Activated CD4-positive, CD25-positive, alpha-beta regulatory T cell treated with anti-CD3 and anti-CD28 coated beads, Interleukin-2, amount 50 U/mL, for 72 hours (primary cell): ENCODE measurements at regions not wholly inside any gene's neighbourhood (a gene's known extent, or its start where the extent isn't known, plus 50 kb on each side); places are given as distances from the start of the nearest gene placed in this dataset.

ENCODE experiments used
- DNase-seq: peaks from one replicate; pipeline ENCODE4 v3.0.0; 2021

DNA sequence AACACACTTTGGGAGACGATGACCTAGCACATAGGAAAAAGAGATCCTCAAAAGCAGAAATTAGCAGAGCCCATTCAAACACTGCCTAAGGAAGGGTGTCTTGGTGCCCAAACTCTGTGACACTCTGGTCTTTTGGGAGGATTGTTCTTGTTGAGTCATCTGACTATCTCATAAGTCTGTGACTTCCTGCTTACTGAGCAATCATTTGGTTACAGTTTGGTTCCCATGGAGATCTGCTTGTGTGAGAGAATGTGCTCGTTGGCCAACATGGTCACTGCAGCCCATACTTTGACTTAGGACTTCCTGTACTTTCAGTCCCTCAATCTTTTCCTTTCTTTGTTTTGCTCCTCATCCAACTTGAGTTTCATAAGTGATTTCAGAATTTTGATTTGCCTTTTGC is 602.9 kb downstream of the NYAP2 start:
- DNase-seq: no peak

DNA sequence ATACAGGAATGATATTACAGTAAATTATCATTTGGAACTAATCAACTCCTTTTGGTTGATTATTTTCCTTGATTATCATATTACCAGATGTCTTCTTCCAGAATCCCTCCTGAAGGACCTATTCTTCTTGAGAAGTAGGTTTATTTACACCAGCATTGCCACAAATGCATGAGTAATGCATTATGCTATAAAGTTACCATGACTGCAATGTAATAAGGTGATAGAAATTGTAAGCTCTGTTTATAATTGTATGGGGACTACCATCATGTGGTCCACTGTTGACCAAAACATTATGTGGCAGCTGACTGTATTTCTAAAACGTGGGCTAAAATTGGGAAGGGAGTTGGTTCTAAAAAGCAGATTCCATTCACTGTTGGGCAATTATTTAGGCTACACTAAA is 602.2 kb downstream of the NYAP2 start:
- DNase-seq: no peak

DNA sequence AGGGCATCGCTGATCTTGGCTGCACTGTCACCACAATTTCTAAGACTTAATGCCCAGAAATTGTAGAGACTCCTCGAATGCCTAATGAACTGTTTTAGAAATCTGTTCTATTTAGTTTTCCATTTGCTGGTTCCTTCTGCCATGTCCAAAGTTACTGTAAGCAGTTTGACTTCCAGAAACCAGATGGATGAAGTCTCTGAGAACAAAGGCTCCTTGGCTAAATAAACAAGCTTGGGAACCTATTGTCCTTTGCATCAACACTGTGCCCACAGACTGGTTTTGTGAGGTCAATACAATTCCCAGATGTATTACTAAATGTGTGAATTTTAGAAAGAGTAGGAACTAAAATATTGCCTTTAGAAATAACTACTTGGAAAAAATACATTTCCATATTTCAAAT is 600.2 kb downstream of the NYAP2 start:
- no peak for DNase-seq

DNA sequence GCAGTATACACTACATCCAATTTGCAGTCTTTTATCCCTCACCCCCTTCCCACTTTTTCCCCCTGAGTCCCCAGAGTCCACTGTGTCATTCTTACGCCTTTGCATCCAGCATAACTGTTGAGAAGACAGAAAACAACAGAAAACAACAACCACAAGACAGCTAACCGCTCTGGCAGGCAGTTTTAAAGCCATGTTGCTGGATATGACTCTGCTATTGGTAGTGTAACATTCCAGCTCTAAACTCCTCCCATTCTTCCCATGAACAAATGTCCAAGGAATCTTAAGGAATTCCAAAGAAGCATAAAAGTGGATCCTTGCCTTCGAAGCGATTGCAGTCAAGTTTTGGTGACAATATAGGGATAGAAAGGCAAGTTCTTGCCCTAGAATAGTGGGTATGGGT is 599.1 kb downstream of the NYAP2 start:
- no peak for DNase-seq

DNA sequence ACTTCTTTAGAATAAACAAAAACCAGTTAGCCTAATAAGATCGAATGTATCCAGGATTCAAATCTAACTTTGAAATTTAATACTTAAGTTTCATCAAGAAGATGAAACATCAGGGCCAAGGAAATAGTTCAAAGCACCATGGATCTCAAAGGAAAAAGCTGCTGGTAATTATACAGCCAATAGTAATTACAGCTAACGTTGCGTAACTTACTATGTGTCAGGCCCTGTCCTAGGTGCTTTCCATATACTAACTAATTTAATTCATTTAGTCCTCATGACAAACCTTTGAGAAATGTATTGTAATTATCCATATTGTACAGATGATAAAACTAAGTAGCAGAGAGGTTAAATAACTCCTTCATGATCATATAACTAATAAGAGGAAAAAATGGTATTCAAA is 598.6 kb downstream of the NYAP2 start:
- DNase-seq: no peak

DNA sequence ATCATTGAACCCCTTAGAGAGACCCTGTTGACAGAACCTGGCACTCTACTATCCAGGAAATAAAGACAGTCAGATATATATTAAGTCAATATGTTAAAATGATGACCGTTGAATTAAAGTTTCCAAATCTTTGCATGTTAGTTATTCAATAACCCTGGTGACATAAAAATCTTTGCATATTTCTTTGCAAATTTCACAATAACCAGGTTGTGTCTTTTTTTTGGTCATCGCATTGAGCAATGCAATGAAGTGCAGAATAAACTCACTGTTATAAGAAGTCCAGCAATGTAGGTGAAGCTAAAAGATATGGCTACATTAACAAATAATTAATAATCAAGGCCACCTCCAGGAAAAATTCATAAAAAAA is 596.9 kb downstream of the NYAP2 start:
- no peak for DNase-seq

DNA sequence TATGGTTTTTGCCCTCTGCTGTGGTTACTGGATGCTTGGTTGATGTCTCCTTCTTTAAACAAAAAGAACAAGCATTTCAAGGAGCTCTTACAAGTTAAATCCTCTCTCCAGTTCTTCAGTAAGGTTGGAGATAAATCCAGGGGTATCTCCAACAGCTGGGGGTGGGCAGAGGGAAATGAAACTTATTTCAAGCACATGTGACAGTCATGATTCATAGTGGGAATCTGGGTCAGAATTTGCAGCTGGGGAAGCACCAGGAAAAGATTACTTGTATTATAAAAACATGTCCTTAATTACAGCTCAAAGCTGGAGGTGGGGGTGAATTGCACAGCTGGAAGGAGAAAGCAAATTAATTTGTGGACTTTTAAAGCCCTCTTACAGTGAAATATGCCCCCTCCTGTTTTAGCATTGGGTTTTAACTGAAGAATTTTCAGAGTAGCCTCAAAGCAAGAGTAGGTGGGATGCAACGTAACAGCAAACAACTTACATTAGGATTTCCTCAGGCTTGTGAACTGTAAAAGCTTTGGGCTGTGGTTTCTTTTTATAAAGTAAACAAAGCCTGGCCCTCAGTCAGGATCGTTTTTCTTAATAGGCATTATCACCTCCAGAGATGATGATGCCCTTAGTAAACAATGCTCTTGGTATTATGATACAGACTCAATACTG is 596.4 kb downstream of the NYAP2 start:
- DNase-seq: no peak

DNA sequence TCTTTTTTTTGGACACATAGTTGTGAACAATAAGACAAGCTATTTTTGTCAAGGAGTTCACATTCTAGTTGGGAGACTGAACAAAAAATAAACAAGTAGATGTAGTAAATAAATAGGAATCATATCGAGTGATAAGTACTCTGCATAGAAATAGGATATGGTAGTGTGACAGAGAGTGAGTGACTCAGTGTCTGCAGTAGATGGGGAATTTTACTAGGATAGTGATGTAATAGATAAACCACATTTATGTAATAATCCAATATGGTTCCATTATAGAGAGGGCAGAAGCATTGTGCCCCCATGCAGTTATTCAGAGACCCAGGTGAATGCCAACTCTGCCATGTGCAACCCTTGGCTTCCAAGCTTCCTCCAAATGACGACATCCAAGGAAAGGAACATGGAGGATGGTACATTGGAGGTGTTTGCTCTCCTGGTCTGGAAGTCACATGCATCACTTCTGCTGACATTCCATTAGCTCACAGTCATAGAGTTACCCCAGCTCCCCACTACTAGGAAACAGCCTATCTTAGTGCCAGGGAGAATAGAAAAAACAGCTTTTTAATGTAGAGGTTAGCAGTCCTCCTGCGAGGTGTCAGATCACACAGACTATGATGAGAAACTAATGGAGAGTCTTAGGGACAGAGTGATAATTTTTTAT is 595.4 kb downstream of the NYAP2 start:
- no peak for DNase-seq

DNA sequence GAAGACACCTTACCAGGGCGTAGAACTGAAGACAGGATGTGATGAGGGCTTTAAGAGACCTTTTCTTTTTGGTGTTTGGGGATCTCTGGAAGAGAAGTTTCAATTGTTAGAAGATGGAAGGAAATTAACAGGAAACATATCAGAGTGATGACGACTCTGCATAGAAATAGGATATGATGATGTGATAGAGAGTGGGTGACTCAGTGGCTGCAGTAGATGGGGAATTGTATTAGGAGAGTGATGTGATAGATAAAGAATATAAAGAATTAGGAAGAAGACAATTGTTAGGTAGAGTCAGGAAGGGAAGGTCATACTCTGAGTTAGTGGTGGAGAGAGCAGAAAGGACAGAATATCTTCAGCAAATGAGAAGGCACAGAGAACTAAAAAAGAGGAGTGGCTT is 593.9 kb downstream of the NYAP2 start:
- DNase-seq: no peak

DNA sequence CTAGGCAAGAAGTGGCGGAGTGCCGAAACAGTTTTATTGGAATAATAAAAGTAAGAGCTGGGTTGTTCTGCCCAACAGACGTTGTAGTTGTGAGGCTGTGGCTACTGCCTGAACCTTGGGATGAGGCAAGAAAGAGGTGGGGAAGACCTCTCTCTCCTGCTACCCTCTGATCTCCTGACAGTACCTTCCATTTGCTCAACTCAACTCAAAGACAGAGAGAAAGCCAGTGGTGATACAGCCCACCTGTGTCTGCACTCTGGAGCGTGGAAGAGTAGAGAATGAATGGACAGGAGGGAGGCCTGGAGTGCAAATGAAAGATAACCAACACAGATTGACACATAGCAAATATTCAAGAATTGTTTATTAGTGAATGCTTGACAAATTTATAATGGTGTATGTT is 590.3 kb downstream of the NYAP2 start:
- DNase-seq: no peak

DNA sequence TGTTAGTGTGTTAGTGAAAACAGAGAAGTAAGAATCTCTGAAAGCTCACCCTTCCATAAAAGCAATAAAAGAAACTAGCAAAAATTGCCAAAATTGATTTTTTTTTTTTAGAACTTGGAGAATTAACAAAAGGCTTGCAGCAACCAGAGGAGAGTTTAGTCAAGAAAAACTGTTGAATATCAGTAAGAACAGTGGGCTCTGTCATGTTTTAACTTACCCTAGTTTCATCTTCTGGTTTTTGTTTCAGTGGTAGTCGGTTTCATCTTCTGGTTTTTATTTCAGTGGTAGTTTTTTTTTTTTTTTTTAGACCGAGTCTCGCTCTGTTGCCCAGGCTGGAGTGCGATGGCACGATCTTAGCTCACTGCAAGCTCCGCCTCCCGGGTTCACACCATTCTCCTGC is 580.9 kb downstream of the NYAP2 start:
- no peak for DNase-seq

DNA sequence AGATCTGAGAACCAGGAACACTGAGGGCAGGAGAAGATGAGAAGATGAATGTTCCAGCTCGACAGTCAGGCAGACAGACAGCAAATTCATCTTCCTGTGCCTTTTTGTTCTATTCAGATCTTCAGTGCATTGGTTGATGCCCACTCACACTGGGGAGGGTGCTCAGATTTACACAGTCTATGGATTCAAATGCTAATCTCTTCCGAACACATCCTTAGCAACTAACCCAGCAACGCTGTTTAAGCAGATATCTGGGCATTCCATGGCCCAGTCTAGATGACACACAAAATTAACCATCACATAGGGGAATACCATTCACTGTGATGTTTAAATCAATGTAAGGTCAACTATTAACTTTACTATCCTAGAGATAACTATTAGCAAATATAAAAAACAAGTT is 571.9 kb downstream of the NYAP2 start:
- no peak for DNase-seq

DNA sequence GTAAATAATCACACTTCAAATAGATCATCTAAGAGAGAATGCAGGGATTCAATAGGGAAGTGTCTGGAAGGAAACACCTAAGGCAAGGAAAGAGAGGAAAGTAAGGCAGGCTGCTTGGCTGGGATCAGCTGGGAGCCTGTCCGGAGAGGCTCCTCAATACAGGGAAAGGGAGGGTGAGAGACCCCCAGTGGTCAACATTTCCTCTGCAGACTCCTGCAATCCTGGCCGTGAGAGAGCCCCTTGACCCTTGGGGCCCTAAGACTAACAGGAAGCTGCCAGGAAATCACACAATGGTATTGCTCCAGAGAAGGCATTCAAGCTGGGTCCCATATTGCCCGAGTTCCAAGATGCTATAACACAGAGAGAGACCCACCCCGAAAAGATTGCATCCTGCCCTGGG is 549.4 kb downstream of the NYAP2 start:
- DNase-seq: no peak

DNA sequence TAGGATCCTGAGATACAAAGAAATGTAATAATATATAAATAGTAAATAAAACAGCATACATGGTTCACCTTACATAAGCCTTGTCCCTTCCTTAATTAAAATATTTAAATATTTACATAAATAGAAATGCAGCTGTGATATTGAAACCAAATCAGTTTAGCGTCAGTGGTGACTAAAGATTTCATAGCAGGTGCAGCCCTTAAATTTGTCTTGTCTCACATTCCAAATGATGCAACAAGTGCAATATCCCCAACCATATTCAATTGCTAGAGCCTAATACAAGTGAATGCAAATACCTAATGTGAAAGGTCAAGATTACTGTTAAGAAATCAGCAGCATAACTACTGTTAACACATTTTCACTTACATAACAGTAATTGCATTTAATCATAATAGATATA is 539.5 kb downstream of the NYAP2 start:
- no peak for DNase-seq

DNA sequence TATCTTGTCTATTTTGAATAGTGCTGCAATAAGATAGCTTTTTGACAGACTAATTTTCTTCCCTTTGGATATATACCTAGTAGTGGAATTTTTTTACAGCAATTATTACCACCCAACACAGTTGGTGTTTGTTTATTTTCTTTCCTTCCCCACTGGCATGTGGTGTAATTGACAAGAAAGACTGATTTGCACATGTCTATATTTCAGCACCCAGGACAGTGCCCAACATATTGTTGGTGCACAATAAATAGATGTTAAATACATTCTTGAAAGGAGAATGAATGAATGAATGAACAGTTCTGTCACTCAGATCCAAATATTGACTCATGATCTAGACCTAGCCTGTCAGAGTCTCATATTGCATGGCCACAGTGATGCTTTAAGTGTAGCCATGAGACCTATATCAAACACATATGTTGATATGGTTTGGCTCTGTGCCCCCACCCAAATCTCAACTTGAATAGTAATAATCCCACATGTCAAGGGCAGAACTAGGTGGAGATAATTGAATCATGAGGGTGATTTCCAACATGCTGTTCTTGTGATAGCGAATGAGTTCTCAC is 538.2 kb downstream of the NYAP2 start:
- no peak for DNase-seq

DNA sequence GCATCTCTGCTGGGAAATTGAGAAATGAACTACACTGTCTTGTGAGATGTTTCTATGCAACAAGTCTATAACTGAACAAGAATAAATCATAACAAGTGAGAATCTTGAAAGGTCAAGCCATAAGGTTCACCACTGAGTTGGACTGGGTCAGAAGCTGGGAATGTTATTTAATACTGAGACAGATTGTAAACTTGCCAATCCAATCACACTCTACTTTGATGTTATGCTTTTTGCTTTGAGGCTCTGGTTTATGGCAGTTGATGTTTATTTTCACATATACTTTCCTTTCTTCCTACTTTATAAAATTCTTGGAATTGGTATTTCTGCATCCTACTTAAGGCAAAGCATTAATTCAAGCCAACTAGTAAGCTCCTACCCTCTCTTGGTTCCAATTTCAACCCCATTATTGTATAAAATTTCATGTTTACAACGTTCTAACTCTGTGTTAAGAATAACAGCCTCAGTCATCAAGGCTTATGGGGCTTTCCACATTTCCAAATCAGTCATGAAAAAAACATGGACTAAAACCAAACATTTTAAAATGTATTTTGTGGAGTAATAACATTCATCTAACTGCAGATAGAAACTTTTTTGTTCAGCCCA is 533.4 kb downstream of the NYAP2 start:
- no peak for DNase-seq

DNA sequence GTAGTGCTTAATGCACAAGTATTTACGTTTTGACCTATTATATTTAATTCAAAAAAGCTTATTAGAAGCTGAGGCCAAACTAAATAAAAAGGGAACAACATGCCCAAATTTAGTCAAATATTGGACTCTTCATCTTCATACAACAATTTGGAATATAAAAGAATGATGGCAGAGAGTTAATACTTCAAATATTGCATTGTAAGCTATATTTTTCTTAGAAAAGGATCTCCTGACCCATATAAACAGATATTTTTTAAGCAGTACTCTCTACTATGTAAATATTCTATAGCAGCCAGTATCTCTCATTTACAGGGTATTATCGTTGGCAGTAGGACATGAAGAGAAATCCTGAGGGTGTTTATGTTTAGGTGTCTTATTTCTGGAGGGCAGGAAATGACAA is 531.2 kb downstream of the NYAP2 start:
- no peak for DNase-seq

DNA sequence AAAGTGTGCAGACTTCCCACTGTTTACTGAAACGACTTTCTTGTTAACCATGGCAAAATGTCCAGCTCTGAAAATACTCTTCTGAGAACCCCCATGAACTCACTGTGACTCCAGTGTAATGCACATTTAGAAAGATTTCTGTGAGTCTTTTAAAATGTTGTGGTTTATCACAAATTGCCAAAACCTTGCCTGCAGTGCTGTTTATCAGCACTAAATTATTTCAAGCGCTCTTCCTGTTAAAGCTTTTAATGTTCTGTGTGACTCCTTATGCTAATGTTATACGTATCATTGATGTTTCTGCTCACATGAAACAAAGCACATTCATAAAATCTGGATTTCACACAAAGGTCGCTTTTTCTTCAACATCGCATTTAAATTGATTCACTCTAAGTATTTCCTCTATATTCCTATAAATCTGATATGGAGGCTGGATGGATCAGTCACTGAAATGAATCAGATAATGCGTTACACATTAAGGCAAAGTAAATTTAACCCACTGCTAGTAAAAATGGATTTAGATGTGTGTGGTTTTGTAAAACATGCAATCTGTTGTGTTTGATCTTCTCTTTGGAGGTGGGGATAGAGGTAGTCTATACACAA is 521.2 kb downstream of the NYAP2 start:
- DNase-seq: no peak

DNA sequence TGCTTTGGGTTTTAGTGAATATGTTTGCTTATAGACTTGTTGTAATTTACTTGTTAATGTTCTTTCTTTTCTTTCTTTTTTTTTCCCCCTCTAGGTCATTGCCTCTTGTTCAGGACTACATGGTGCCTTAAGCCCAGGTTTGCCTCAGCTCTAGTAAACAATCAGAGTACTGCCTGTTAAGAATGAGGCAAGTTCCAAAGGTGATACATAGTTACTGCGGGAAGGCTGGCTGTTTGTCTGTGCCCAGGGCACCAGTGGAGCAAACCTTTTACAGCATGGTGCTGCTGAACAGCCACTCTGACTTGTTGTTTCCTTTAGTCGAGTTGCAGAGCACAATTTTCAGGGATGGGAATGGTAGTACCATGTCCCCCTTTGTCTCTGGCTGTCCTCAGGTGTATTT is 517.2 kb downstream of the NYAP2 start:
- DNase-seq: no peak

DNA sequence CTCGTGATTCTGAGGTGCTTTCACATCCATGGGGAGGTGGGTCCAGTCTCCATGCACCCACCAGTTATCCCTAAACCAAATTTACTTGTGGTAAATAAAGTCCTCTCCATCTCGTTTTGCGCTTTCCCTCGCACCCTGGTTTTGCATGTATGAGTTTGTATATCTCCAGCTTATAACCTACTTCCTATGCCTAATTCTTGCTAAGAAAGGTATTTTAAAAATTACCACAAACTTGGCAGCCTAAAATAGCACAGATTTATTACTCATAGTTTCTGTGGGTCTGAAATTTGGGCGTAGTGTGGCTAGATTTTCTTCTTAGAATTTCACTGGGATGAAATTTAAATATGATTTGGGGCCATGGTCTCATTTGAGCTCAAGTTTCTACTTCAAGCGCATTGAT is 511.5 kb downstream of the NYAP2 start:
- DNase-seq: no peak

DNA sequence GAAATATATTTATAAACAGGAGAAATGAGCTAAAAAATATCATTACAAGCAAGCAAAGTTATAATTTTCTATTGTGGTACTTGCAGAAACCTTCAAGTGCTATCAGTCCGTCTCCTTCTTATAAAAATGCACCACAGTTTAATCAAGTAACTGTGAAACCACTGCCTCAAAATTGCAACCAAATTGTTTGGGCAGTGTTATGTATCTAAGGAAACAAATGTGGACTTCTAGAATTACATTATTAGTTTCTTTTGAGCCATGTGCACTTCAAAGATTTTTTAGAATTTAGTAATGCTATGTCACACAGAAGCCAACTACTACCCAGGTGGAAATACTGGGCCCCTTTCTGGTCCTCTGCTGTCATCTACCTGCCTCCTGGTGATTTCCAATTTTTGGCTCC is 495.6 kb downstream of the NYAP2 start:
- DNase-seq: no peak

DNA sequence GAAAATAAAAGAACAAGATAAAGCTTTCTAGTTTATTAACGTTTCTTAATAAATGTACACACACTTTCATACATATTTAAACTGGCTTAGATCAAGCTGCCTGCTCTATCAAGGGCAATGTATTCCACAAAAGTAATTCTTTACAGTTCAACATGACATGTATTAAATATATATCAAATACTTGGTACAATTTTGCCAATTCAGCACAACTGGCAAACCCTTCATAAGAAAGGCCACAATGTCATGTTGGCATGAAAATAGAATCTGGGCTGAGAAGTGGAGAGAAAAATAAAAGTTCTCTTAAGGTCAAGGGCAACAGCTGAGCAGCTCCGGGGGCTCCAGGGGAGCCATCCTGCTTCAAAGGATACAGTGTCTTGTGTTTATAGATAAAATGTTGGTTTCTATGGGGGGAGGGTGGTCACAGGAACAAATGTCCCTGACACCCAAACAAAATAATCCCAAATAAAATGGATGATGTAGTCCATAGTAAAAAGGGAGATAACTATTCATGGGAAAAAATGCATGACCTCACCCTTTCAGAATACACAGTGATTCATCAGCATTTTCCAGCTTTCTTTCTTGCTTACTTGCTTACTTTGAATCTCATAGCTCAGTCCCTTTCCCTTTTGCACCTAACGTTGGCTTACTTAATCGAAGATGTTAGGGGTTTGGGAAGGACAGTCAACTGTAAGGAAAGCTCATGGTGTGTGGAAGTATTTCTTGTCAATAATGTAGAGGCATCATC is 494.9 kb downstream of the NYAP2 start:
- no peak for DNase-seq

DNA sequence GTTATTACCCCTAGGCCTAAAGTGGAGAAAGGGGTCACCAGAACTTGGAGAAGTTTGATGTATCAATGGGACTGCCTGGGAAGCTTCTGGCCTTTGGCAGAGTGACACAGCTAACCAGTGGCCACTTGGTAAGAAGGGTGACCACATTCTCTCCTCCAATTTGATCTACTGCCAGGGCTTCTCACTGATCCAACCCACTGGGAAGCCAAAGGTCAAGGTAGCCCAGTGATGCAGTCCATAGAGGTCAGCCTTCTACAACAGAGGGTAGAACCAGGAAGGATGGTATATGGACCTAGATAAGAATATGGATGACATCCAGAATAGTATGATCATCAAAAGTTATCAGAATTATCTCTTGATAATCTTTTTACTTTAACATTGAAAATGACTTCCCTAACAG is 493.6 kb downstream of the NYAP2 start:
- no peak for DNase-seq
